ENCODE measurements at regions not wholly inside any gene's neighbourhood (a gene's known extent, or its start where the extent isn't known, plus 50 kb on each side); places are given as distances from the start of the nearest gene placed in this dataset.

DNA sequence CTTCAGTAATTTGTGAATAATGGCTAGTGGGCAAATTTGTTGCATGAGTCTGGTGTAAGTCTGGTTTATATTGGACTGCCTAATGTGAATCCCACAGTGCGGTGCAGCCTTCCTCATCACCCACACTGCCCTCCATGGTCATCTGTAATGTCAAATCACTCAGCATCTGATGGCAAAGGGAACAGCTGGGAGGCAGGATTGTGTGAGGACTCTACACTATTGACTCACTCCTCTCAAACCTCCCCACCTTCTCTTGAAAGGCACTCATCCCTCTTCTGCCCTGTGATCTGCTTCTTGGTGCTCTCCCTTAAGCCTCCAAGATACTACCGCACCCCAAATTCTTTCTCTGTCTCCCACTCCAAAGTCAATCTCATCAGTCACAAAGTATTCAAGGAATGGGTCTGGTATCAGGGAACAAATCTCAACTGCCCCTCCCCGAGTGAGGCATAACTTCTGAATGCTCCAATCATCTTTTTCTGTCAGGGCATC, 146.0 kb upstream of the BEND6 start:
- TF ChIP-seq, protein P1, sequence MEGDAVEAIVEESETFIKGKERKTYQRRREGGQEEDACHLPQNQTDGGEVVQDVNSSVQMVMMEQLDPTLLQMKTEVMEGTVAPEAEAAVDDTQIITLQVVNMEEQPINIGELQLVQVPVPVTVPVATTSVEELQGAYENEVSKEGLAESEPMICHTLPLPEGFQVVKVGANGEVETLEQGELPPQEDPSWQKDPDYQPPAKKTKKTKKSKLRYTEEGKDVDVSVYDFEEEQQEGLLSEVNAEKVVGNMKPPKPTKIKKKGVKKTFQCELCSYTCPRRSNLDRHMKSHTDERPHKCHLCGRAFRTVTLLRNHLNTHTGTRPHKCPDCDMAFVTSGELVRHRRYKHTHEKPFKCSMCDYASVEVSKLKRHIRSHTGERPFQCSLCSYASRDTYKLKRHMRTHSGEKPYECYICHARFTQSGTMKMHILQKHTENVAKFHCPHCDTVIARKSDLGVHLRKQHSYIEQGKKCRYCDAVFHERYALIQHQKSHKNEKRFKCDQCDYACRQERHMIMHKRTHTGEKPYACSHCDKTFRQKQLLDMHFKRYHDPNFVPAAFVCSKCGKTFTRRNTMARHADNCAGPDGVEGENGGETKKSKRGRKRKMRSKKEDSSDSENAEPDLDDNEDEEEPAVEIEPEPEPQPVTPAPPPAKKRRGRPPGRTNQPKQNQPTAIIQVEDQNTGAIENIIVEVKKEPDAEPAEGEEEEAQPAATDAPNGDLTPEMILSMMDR (IDR thresholded peaks at IDR 0.05) = no peak
- no peak for TF ChIP-seq EZH2 (IDR thresholded peaks at IDR 0.05; ENCODE audit: borderline replicate concordance, insufficient read depth, low read depth, low read length, poor library complexity, severe bottlenecking)

Measured in B cell (primary cell).